ENCODE measurements at regions not wholly inside any gene's neighbourhood (a gene's known extent, or its start where the extent isn't known, plus 50 kb on each side); places are given as distances from the start of the nearest gene placed in this dataset.

DNA sequence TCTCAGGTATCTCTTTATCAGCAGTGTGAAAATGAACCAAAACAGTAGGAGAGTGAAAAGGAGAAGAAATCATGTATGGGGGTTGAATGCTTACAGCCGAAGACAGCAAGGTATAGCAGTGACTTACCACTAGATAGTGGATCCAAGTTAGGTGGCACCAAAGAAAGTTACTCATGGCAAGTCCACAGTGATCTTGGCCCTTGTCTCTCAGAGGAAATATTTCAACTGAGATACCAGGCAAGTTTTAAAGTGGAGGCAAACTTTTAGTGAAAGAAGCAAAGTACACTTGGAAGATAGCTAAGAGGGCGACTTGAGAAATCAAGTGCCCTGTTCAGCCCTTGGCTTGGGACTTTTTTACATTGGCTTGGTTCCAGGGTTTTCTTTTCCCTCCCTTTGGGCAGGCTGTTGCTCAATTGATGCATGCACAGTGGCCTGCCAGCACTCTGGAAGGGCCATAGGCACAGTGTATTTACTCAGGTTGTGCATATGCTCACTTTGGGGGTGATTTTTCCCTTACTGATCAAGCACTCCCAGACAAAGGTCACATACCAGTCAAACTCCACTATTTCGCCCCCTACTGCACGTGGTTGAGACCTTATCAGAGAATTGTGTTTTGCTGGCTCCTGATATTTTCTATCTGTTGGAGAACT lies 329.5 kb upstream of the KHDRBS2 start:
- no peaks in the 10 kb centered on the region for H3K27me3 Mint-ChIP-seq
- H3K9me3 Mint-ChIP-seq = peaks cover 15% of the 10 kb centered on the region
- no peak overlapping the region for H3K4me3 Mint-ChIP-seq
- H3K36me3 Mint-ChIP-seq = no peaks in the 10 kb centered on the region
- no peak for DNase-seq
- H3K4me1 Mint-ChIP-seq = no peaks in the 10 kb centered on the region
- H3K27ac Mint-ChIP-seq = no peak overlapping the region

- H3K36me3 Mint-ChIP-seq = no peaks in the 10 kb centered on the region
- no peaks in the 10 kb centered on the region for H3K27me3 Mint-ChIP-seq
- peaks cover 15% of the 10 kb centered on the region for H3K9me3 Mint-ChIP-seq
- H3K27ac Mint-ChIP-seq = no peak overlapping the region
- no peaks in the 10 kb centered on the region for H3K4me1 Mint-ChIP-seq
- no peak for DNase-seq
- H3K4me3 Mint-ChIP-seq = no peak overlapping the region
Observed at GRCh38 chr6:62614442-62614841, 328.4 kb upstream of the KHDRBS2 start.

GRCh38 chr6:62613928-62614327 lies 327.9 kb upstream of the KHDRBS2 start:
- H3K27me3 Mint-ChIP-seq = no peaks in the 10 kb centered on the region
- H3K27ac Mint-ChIP-seq = no peak overlapping the region
- DNase-seq = no peak
- H3K36me3 Mint-ChIP-seq = no peaks in the 10 kb centered on the region
- H3K9me3 Mint-ChIP-seq = peaks cover 15% of the 10 kb centered on the region
- H3K4me1 Mint-ChIP-seq = no peaks in the 10 kb centered on the region
- no peak overlapping the region for H3K4me3 Mint-ChIP-seq

GRCh38 chr6:62612471-62612870 lies 326.4 kb upstream of the KHDRBS2 start:
- Mint-ChIP-seq H3K27me3 (no peaks in the 10 kb centered on the region), H3K4me1 (no peaks in the 10 kb centered on the region), H3K36me3 (no peaks in the 10 kb centered on the region), H3K4me3 (no peak overlapping the region), H3K27ac (no peak overlapping the region), H3K9me3 (peaks cover 13% of the 10 kb centered on the region)
- no peak for DNase-seq

- Mint-ChIP-seq H3K4me1 (no peaks in the 10 kb centered on the region), H3K36me3 (no peaks in the 10 kb centered on the region), H3K27me3 (no peaks in the 10 kb centered on the region), H3K27ac (no peak overlapping the region), H3K9me3 (peaks cover 5% of the 10 kb centered on the region), H3K4me3 (no peak overlapping the region)
- no peak for DNase-seq
Observed at GRCh38 chr6:62570372-62570771, 284.3 kb upstream of the KHDRBS2 start.

- no peaks in the 10 kb centered on the region for H3K27me3 Mint-ChIP-seq
- H3K4me1 Mint-ChIP-seq = no peaks in the 10 kb centered on the region
- H3K9me3 Mint-ChIP-seq = no peaks in the 10 kb centered on the region
- H3K27ac Mint-ChIP-seq = no peak overlapping the region
- H3K4me3 Mint-ChIP-seq = peak overlapping the region; percentile 29
- H3K36me3 Mint-ChIP-seq = no peaks in the 10 kb centered on the region
- no peak for DNase-seq
Observed at GRCh38 chr6:62541502-62541901, 255.5 kb upstream of the KHDRBS2 start.

GRCh38 chr6:62530985-62531384 lies 245.0 kb upstream of the KHDRBS2 start:
- H3K27me3 Mint-ChIP-seq = no peaks in the 10 kb centered on the region
- H3K36me3 Mint-ChIP-seq = no peaks in the 10 kb centered on the region
- no peak overlapping the region for H3K27ac Mint-ChIP-seq
- H3K9me3 Mint-ChIP-seq = peaks cover 3% of the 10 kb centered on the region
- DNase-seq = no peak
- no peaks in the 10 kb centered on the region for H3K4me1 Mint-ChIP-seq
- no peak overlapping the region for H3K4me3 Mint-ChIP-seq

GRCh38 chr6:62528894-62529526 lies 243.0 kb upstream of the KHDRBS2 start:
- Mint-ChIP-seq H3K4me1 (no peaks in the 10 kb centered on the region), H3K36me3 (no peaks in the 10 kb centered on the region), H3K27me3 (no peaks in the 10 kb centered on the region), H3K4me3 (no peak overlapping the region), H3K9me3 (peaks cover 3% of the 10 kb centered on the region), H3K27ac (no peak overlapping the region)
- DNase-seq = no peak

DNA sequence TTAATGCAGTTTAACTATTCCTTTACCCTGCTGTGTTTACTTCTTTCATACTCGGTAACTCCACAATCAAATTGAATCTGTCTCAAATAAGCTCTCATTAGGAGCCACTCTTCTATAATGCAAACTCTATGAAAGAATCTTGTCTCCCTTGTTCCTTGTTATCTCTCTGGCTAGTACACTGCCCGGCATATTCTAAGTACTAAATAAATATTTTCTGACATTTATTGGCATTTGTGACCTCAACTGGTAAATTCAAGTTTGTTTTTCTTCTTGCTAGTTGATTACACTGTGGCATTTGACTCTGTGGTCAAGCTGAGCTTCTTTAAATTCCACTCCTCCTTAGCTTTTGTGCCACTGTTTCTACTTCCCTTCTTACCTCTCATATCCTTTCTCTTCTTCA lies 237.6 kb upstream of the KHDRBS2 start:
- H3K27ac Mint-ChIP-seq = no peak overlapping the region
- H3K4me3 Mint-ChIP-seq = no peak overlapping the region
- no peaks in the 10 kb centered on the region for H3K27me3 Mint-ChIP-seq
- DNase-seq = no peak
- peaks cover 4% of the 10 kb centered on the region for H3K9me3 Mint-ChIP-seq
- no peaks in the 10 kb centered on the region for H3K36me3 Mint-ChIP-seq
- H3K4me1 Mint-ChIP-seq = no peaks in the 10 kb centered on the region

- H3K4me3 Mint-ChIP-seq = no peak overlapping the region
- no peaks in the 10 kb centered on the region for H3K27me3 Mint-ChIP-seq
- no peaks in the 10 kb centered on the region for H3K36me3 Mint-ChIP-seq
- DNase-seq = no peak
- H3K27ac Mint-ChIP-seq = no peak overlapping the region
- peaks cover 3% of the 10 kb centered on the region for H3K9me3 Mint-ChIP-seq
- H3K4me1 Mint-ChIP-seq = no peaks in the 10 kb centered on the region
Observed at GRCh38 chr6:62519574-62519973, 233.5 kb upstream of the KHDRBS2 start.

DNA sequence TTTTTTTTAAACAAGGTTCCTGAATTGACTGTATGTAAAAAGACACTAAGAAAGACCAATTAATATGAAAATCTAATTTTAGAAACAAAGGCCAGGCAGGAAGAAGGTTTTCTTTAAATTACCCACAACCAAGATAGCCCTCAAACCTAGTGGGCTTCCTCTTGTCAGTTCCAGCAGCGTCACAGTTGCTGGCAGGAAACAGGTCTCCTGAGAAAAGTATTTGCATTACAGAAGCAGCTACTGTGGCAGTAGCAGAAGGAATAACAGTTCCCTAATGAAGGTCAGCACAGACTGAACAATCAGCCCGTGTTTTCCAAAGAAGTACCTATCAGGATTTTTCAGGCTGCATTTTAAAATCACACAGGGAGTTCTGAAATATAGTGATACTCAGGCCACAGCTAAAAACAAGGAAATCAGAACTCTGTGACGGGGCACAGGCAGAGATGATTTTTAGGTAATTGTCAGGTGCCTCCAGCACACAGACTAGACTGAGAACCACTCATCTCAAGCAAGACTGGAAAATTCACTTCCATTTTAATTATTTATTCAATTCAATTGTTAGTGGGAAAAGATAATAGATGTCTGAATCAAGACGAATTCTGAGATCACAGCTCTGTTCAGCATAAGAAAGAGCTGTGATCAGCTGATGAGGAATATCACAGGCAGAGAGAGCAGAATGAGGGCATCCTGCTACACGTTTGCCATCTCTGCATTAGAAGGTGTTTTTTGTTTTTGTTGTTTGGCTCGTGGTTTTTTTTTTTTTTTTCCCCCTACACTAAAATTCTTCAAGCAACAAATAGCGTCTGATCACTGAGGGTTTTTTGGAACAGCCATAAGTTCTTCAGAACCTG lies 230.5 kb upstream of the KHDRBS2 start:
- Mint-ChIP-seq H3K27me3 (no peaks in the 10 kb centered on the region), H3K27ac (no peak overlapping the region), H3K4me3 (no peak overlapping the region), H3K4me1 (no peaks in the 10 kb centered on the region), H3K36me3 (no peaks in the 10 kb centered on the region), H3K9me3 (peaks cover 1% of the 10 kb centered on the region)
- no peak for DNase-seq

DNA sequence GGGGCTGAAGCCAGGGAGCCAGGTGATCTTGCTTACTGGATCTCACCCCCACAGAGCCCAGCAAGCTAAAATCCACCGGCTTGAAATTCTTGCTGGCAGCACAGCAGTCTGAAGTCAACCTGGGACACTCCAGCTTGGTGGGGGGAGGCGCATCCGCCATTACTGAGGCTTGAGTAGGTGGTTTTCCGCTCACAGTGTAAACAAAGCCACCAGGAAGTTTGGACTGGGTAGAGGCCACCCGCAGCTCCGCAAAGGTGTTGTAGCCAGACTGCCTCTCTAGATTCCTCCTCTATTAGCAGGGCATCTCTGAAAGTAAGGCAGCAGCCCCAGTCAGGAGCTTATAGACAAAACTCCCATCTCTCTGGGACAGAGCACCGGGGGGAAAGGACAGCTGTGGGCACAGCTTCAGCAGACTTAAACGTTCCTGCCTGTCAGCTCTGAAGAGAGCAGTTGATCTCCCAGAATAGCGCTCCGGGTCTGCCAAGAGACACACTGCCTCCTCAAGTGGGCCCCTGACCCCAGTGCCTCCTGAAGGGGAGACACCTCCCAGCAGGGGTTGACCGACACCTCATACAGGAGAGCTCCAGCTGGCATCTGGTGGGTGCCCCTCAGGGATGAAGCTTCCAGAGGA lies 206.3 kb upstream of the KHDRBS2 start:
- Mint-ChIP-seq H3K4me1 (no peaks in the 10 kb centered on the region), H3K4me3 (no peak overlapping the region), H3K36me3 (no peaks in the 10 kb centered on the region), H3K27ac (no peak overlapping the region), H3K27me3 (no peaks in the 10 kb centered on the region), H3K9me3 (peaks cover 19% of the 10 kb centered on the region)
- DNase-seq = no peak

DNA sequence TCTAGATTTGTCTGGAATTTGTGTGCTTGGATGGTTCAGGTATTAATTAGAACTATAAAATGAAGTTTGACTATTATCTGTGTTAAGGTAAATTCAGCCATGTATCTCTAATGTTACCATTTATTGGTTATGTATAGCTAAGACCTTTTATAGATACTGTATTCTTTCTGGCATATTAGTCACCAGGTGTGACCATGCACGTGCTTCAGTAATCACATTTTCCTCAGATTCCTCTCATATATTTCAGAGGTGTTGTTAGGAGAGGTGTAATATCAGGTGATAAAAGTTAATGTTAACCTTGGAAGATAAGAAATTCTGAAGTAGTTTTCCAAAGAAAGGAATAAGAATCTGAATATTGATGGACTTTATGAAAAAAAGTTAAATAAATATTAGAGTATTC lies 194.5 kb upstream of the KHDRBS2 start:
- H3K4me1 Mint-ChIP-seq = no peaks in the 10 kb centered on the region
- H3K27ac Mint-ChIP-seq = no peak overlapping the region
- no peaks in the 10 kb centered on the region for H3K36me3 Mint-ChIP-seq
- H3K4me3 Mint-ChIP-seq = no peak overlapping the region
- no peak for DNase-seq
- no peaks in the 10 kb centered on the region for H3K27me3 Mint-ChIP-seq
- H3K9me3 Mint-ChIP-seq = peaks cover 4% of the 10 kb centered on the region

- no peak overlapping the region for H3K27ac Mint-ChIP-seq
- H3K4me3 Mint-ChIP-seq = no peak overlapping the region
- H3K9me3 Mint-ChIP-seq = peaks cover 4% of the 10 kb centered on the region
- H3K36me3 Mint-ChIP-seq = no peaks in the 10 kb centered on the region
- no peaks in the 10 kb centered on the region for H3K4me1 Mint-ChIP-seq
- DNase-seq = no peak
- H3K27me3 Mint-ChIP-seq = no peaks in the 10 kb centered on the region
Observed at GRCh38 chr6:62479697-62480220, 193.7 kb upstream of the KHDRBS2 start.

GRCh38 chr6:62474793-62475192 lies 188.8 kb upstream of the KHDRBS2 start:
- Mint-ChIP-seq H3K4me3 (no peak overlapping the region), H3K27ac (no peak overlapping the region), H3K27me3 (no peaks in the 10 kb centered on the region), H3K4me1 (no peaks in the 10 kb centered on the region), H3K9me3 (peaks cover 4% of the 10 kb centered on the region), H3K36me3 (no peaks in the 10 kb centered on the region)
- DNase-seq = no peak
